Vagina (tissue), 2 donors: ENCODE measurements at regions not wholly inside any gene's neighbourhood (a gene's known extent, or its start where the extent isn't known, plus 50 kb on each side); places are given as distances from the start of the nearest gene placed in this dataset.

ENCODE experiments used
- POLR2A ChIP-seq, 2 donors: fragments of 450-650 bp; IDR thresholded peaks; one replicate each; pipeline ENCODE4 v1.6.1; 2017; ENCODE audit warnings: antibody characterized with exemption in 2 of 2, mild to moderate bottlenecking in 2 of 2, moderate library complexity in 2 of 2
- POLR2AphosphoS5 ChIP-seq, 2 donors: sonication (generic); formaldehyde crosslinking; IDR thresholded peaks; one replicate each; pipeline ENCODE4 v1.9.0; 2017; ENCODE audit warnings: antibody characterized with exemption in 2 of 2, mild to moderate bottlenecking in 2 of 2, low read depth in 1 of 2; ENCODE audit not compliant: insufficient read depth in 1 of 2
- TF ChIP-seq, protein P1 (sequence below), 3 experiments: fragments of 450-650 bp in 2 of 3; fragments of 200-600 bp in 1 of 3; sonication (generic) in 1 of 3; IDR thresholded peaks; one replicate each; pipeline ENCODE4 v1.5.1; 2017 to 2019; ENCODE audit warnings: antibody characterized with exemption in 3 of 3, mild to moderate bottlenecking in 2 of 3, moderate library complexity in 2 of 3

- TF ChIP-seq POLR2A (IDR thresholded peaks at IDR 0.05), result no peak
- no peak for TF ChIP-seq POLR2AphosphoS5 (IDR thresholded peaks at IDR 0.05; ENCODE audit: insufficient read depth in 1 of 2, low read depth in 1 of 2)
- TF ChIP-seq, protein P1, sequence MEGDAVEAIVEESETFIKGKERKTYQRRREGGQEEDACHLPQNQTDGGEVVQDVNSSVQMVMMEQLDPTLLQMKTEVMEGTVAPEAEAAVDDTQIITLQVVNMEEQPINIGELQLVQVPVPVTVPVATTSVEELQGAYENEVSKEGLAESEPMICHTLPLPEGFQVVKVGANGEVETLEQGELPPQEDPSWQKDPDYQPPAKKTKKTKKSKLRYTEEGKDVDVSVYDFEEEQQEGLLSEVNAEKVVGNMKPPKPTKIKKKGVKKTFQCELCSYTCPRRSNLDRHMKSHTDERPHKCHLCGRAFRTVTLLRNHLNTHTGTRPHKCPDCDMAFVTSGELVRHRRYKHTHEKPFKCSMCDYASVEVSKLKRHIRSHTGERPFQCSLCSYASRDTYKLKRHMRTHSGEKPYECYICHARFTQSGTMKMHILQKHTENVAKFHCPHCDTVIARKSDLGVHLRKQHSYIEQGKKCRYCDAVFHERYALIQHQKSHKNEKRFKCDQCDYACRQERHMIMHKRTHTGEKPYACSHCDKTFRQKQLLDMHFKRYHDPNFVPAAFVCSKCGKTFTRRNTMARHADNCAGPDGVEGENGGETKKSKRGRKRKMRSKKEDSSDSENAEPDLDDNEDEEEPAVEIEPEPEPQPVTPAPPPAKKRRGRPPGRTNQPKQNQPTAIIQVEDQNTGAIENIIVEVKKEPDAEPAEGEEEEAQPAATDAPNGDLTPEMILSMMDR (IDR thresholded peaks at IDR 0.05), result no peak
Observed at GRCh38 chr11:105398636-105399035, 211.2 kb upstream of the GRIA4 start.
